ENCODE measurements at regions not wholly inside any gene's neighbourhood (a gene's known extent, or its start where the extent isn't known, plus 50 kb on each side); places are given as distances from the start of the nearest gene placed in this dataset.

- H2AK5ac ChIP-seq (ENCODE audit: low read depth, low read length) = no peak overlapping the region
- H2AFZ ChIP-seq (ENCODE audit: low read length) = no peak overlapping the region
- H2BK5ac ChIP-seq (ENCODE audit: low read depth, low read length) = no peak overlapping the region
- H2BK120ac ChIP-seq (replicated peaks; ENCODE audit: low read depth, low read length) = no peak overlapping the region
- ChIA-PET CTCF (ENCODE audit: partially characterized antibody) (no interaction called here), POLR2A (ENCODE audit: partially characterized antibody) (no interaction called here)
- H3K4me3 ChIP-seq (ENCODE audit: extremely low read depth in 1 of 4, insufficient read depth in 2 of 4, low read depth in 3 of 4, low read length in 4 of 4) = no peak overlapping the region
- H3K27ac ChIP-seq (ENCODE audit: low read depth, low read length) = no peak overlapping the region
- no peak overlapping the region for H2BK15ac ChIP-seq (ENCODE audit: low read length)
- H3K23me2 ChIP-seq (ENCODE audit: low read depth, low read length) = no peaks in the 10 kb centered on the region
- H3K23ac ChIP-seq (ENCODE audit: insufficient read length) = no peak overlapping the region
- FAIRE-seq (no peak), DNase-seq (ENCODE audit: low read depth in 1 of 2, low spot score in 2 of 2) (no peak)
- peaks cover 0 to 3% (median 0%) of the 10 kb centered on the region in 4 experiments; a peak in 1 of 7 replicates for H3K4me1 ChIP-seq (replicated peaks in 1 of 4; ENCODE audit: control insufficient read depth in 3 of 4, insufficient read depth in 4 of 4, low read length in 3 of 4)
- H3K27me3 ChIP-seq (replicated peaks in 1 of 4; ENCODE audit: control insufficient read depth in 3 of 4, extremely low read depth in 1 of 4, insufficient read depth in 3 of 4, low read length in 3 of 4) = no peaks in the 10 kb centered on the region
- H3K36me3 ChIP-seq (ENCODE audit: control insufficient read depth in 2 of 4, insufficient read depth in 4 of 4, low read length in 3 of 4) = no peaks in the 10 kb centered on the region
- H3K9ac ChIP-seq (replicated peaks in 1 of 4; ENCODE audit: extremely low read depth in 1 of 4, low read depth in 3 of 4, low read length in 3 of 4) = no peak overlapping the region
- H4K91ac ChIP-seq (replicated peaks; ENCODE audit: insufficient read length, low read length) = no peak overlapping the region
- H3K79me1 ChIP-seq (ENCODE audit: low read depth, low read length) = no peaks in the 10 kb centered on the region
- H3K9me3 ChIP-seq (ENCODE audit: insufficient read depth in 2 of 2, low read depth in 1 of 2, low read length in 1 of 2) = no peaks in the 10 kb centered on the region
- H4K20me1 ChIP-seq (replicated peaks in 1 of 2; ENCODE audit: control insufficient read depth in 1 of 2, insufficient read depth in 2 of 2, low read length in 2 of 2) = no peaks in the 10 kb centered on the region
- no peak overlapping the region for H4K8ac ChIP-seq (ENCODE audit: extremely low read depth, insufficient read depth, low read length)
- no peak for TF ChIP-seq HDAC2 (IDR thresholded peaks at IDR 0.05; ENCODE audit: borderline replicate concordance in 1 of 2, low read depth in 2 of 2, low read length in 2 of 2)
- TF ChIP-seq CREB1 (IDR thresholded peaks at IDR 0.05) = no peak
- no peak for TF ChIP-seq TCF12 (IDR thresholded peaks at IDR 0.05; ENCODE audit: low read depth, low read length)
- no peak for TF ChIP-seq SIX5 (IDR thresholded peaks at IDR 0.05; ENCODE audit: low read depth, low read length)
- TF ChIP-seq SP1 (IDR thresholded peaks at IDR 0.05; ENCODE audit: low read depth, low read length) = no peak
- no peak for TF ChIP-seq RNF2 (IDR thresholded peaks at IDR 0.05; ENCODE audit: borderline replicate concordance, low read depth, low read length, missing control alignments, poor library complexity, severe bottlenecking)
- no peak for TF ChIP-seq POU5F1 (IDR thresholded peaks at IDR 0.05; ENCODE audit: low read depth, low read length)
- no peak for TF ChIP-seq BRCA1 (IDR thresholded peaks at IDR 0.05; ENCODE audit: low read depth, low read length)
- H2BK12ac ChIP-seq (ENCODE audit: low read depth, low read length) = no peak overlapping the region
- no peak overlapping the region for H3K56ac ChIP-seq (replicated peaks; ENCODE audit: insufficient read length, low read depth, low read length)
- no peak overlapping the region for H2BK20ac ChIP-seq (ENCODE audit: low read length)
- H3K79me2 ChIP-seq (ENCODE audit: control insufficient read depth in 1 of 2, insufficient read depth in 2 of 2, low read length in 2 of 2) = no peaks in the 10 kb centered on the region
- H4K5ac ChIP-seq (ENCODE audit: insufficient read length, low read depth, low read length) = no peak overlapping the region
- H3K18ac ChIP-seq (ENCODE audit: extremely low read depth, low read length) = no peak overlapping the region
- 60% methylated on average over 3 of the region's 3 CpGs; no CpG with 5 or more reads in 1 of the 2 experiments for WGBS, 2 experiments (ENCODE audit: extremely low coverage in 1 of 2, insufficient coverage in 1 of 2, insufficient read length in 1 of 2, insufficient replicate concordance in 2 of 2, low coverage in 1 of 2, low lambda C conversion rate in 2 of 2, missing lambda C conversion rate in 1 of 2)
- H3K14ac ChIP-seq (ENCODE audit: insufficient read length) = no peak overlapping the region
- H3K4ac ChIP-seq (replicated peaks; ENCODE audit: insufficient read length, low read depth, low read length) = no peak overlapping the region
- H3K4me2 ChIP-seq (ENCODE audit: insufficient read depth in 1 of 2, low read depth in 2 of 2, low read length in 2 of 2) = no peak overlapping the region
Measured at GRCh38 chr9:117492476-117492875, 77.6 kb upstream of the ASTN2 start.
